ENCODE measurements at regions not wholly inside any gene's neighbourhood (a gene's known extent, or its start where the extent isn't known, plus 50 kb on each side); places are given as distances from the start of the nearest gene placed in this dataset.
"Not testable (repeated sequence)": the region's sequence is repeated elsewhere in the genome, so short reads cannot be mapped to it uniquely, and the experiment has no call there.

GRCh38 chr3:159497361-159497760, 491.3 kb upstream of the IL12A start:
- intact Hi-C loops (cut with DNase I) = no loop called here
- Histone ChIP-seq H3K9me3 (no peaks in the 10 kb centered on the region), H3K27ac (no peak overlapping the region), H3K36me3 (no peaks in the 10 kb centered on the region), H3K27me3 (replicated peaks; ENCODE audit: insufficient read depth) (no peaks in the 10 kb centered on the region), H3K4me1 (replicated peaks) (no peaks in the 10 kb centered on the region), H3K4me3 (no peak overlapping the region)
- TF ChIP-seq POLR2A (IDR thresholded peaks at IDR 0.05) (no peak), POLR2AphosphoS5 (IDR thresholded peaks at IDR 0.05) (no peak), CTCF (IDR thresholded peaks at IDR 0.05) (no peak)
- 59% methylated on average over 2 of the region's 2 CpGs for WGBS
- no peak for DNase-seq (ENCODE audit: low spot score)

GRCh38 chr3:159499031-159499793, 489.4 kb upstream of the IL12A start:
- no peak for DNase-seq (ENCODE audit: low spot score)
- H3K9me3 ChIP-seq = no peaks in the 10 kb centered on the region
- WGBS = 70% methylated on average over 6 of the region's 6 CpGs
- H3K36me3 ChIP-seq = no peaks in the 10 kb centered on the region
- no peak overlapping the region for H3K4me3 ChIP-seq
- no peak for TF ChIP-seq POLR2A (IDR thresholded peaks at IDR 0.05)
- TF ChIP-seq POLR2AphosphoS5 (IDR thresholded peaks at IDR 0.05) = no peak
- TF ChIP-seq CTCF (IDR thresholded peaks at IDR 0.05) = no peak
- H3K27ac ChIP-seq = no peak overlapping the region
- H3K4me1 ChIP-seq (replicated peaks) = no peaks in the 10 kb centered on the region
- H3K27me3 ChIP-seq (replicated peaks; ENCODE audit: insufficient read depth) = no peaks in the 10 kb centered on the region
- intact Hi-C loops (cut with DNase I) = no loop called here

- TF ChIP-seq POLR2AphosphoS5 (IDR thresholded peaks at IDR 0.05) (no peak), CTCF (IDR thresholded peaks at IDR 0.05) (no peak), POLR2A (IDR thresholded peaks at IDR 0.05) (no peak)
- Histone ChIP-seq H3K9me3 (no peaks in the 10 kb centered on the region), H3K36me3 (no peaks in the 10 kb centered on the region), H3K27me3 (replicated peaks; ENCODE audit: insufficient read depth) (no peaks in the 10 kb centered on the region), H3K27ac (no peak overlapping the region), H3K4me3 (no peak overlapping the region), H3K4me1 (replicated peaks) (no peaks in the 10 kb centered on the region)
- intact Hi-C loops (cut with DNase I) = no loop called here
- 46% methylated on average over 1 of the region's 1 CpG for WGBS
- no peak for DNase-seq (ENCODE audit: low spot score)
These were observed 487.6 kb upstream of the IL12A start for GRCh38 chr3:159501029-159501428.

- DNase-seq (ENCODE audit: low spot score) = no peak
- H3K9me3 ChIP-seq = no peaks in the 10 kb centered on the region
- intact Hi-C loops (cut with DNase I) = no loop called here
- no peaks in the 10 kb centered on the region for H3K27me3 ChIP-seq (replicated peaks; ENCODE audit: insufficient read depth)
- no peaks in the 10 kb centered on the region for H3K36me3 ChIP-seq
- no peak overlapping the region for H3K4me3 ChIP-seq
- no peaks in the 10 kb centered on the region for H3K4me1 ChIP-seq (replicated peaks)
- TF ChIP-seq POLR2AphosphoS5 (IDR thresholded peaks at IDR 0.05) (no peak), CTCF (IDR thresholded peaks at IDR 0.05) (no peak), POLR2A (IDR thresholded peaks at IDR 0.05) (no peak)
- H3K27ac ChIP-seq = no peak overlapping the region
- WGBS = 83% methylated on average over 2 of the region's 2 CpGs
These were observed 485.6 kb upstream of the IL12A start for GRCh38 chr3:159502986-159503385.

- H3K9me3 ChIP-seq; H3K27me3 ChIP-seq (replicated peaks; ENCODE audit: insufficient read depth); H3K4me3 ChIP-seq; intact Hi-C loops (cut with DNase I); H3K4me1 ChIP-seq (replicated peaks); H3K36me3 ChIP-seq; DNase-seq (ENCODE audit: low spot score); H3K27ac ChIP-seq: not testable (repeated sequence)
- 91% methylated on average over 7 of the region's 7 CpGs for WGBS
These were observed 477.6 kb upstream of the IL12A start for GRCh38 chr3:159510988-159511387.
